Left renal cortex interstitium (tissue), 4 donors: ENCODE measurements at regions not wholly inside any gene's neighbourhood (a gene's known extent, or its start where the extent isn't known, plus 50 kb on each side); places are given as distances from the start of the nearest gene placed in this dataset.

ENCODE experiments used
- DNase-seq, 4 donors: peaks; one replicate each; pipeline ENCODE4 v3.0.0-alpha.2; 2013; ENCODE audit warnings: low read depth in 4 of 4, low spot score in 2 of 4, missing footprints in 1 of 4

- DNase-seq, result no peak
These were observed 100.1 kb upstream of the ASAP2 start for GRCh38 chr2:9106338-9107167.

- DNase-seq, result no peak
These were observed 100.8 kb upstream of the ASAP2 start for GRCh38 chr2:9105601-9106337.

GRCh38 chr2:9103663-9104277 lies 100.3 kb upstream of the MBOAT2 start:
- DNase-seq, result no peak

DNA sequence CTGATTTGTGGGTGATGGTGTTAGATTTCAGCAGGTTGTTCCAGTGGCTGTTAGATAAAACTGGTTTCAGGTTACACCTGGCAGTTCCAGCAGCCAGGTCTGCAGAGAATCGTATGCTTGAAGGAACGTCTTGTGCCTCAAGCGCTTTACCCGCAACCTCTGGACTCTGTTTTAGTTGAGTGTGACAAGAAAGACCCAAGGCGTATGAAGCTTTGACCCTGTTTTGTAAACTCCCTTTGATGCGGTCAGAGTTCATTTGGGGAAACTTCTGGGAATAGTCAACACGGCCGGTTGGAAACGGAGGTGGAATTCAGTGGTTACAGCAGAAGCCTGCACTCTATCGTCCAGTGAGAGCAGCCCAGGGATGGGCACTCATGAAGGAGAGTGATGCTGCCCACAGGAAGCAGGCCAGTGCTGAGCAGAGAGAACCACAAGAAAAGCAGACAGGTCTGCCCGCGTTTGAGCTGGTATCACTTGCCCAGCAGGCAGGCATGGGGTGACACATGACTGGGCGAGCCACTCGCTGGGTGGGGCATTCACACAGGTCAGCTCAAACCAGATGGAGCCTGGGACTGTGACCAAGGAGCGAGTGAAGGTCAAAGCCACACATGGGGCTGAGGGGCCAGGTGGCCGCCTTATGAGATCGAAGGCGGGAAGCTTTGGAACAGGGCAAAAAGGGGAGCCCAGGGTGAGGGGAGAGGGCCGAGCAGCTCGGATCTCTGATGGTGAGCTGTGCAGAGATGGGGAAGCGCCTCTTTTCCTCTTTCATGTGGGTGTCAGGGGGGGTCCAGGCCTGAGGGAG lies 99.6 kb upstream of the MBOAT2 start:
- no peak for DNase-seq

- no peak for DNase-seq
These were observed 98.4 kb upstream of the MBOAT2 start for GRCh38 chr2:9101763-9102425.

DNA sequence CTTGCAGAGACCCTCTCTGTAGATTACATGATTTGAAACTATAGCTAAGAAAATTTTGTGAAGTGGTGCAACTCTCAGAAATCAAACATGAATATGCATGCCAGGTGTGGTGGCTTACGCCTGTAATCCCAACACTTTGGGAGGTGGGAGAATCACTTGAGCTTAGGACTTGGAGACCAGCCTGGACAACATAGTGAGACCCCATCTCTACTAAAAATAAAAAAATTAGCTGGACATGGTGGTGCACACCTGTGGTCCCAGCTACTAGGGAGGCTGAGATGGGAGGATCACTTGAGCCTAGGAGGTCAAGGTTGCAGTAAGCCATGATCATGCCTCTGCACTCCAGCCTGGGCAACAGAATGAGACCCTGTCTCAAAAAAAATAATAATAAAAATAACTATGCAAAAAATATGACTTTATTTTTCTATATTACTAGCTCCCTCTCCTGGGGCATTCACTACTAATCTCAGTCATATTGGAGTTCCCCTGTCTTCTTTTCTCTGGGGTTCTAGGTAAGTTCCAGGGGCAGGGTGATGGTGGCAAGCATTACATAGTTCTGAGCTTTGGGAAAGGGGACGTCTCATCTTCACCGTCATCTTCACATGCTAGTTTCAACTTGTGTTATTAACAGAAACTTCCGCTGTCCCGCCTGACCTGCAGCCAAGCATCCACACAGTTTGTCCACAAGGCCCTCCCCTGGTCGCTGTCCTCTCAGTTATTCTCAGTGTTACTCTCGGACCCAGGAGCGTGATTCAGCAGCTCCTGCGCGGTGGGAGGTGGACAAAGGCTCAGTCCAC lies 96.8 kb upstream of the MBOAT2 start:
- no peak for DNase-seq

- no peak for DNase-seq
These were observed 95.9 kb upstream of the MBOAT2 start for GRCh38 chr2:9099341-9099751.

GRCh38 chr2:9097892-9098291 lies 94.4 kb upstream of the MBOAT2 start:
- DNase-seq, result no peak

DNA sequence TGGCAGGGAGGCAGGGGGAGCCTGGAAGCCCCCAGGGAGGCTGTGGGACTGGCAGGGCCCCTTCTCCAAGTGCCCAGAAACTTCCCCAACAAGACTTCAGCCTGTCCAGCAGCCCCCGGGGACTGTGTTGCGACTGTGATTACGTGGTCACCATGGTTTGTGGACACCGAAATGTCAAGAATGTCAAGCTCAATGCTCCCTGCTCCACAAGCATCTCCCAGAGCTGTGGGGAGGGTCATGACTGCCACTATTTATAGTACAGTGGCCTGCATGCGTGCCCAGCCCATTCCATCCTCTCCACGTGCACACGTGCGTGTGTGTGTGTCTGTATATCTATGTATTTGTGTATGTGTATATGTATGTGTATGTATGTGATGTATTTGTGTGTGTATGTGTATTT lies 93.8 kb upstream of the MBOAT2 start:
- no peak for DNase-seq

DNA sequence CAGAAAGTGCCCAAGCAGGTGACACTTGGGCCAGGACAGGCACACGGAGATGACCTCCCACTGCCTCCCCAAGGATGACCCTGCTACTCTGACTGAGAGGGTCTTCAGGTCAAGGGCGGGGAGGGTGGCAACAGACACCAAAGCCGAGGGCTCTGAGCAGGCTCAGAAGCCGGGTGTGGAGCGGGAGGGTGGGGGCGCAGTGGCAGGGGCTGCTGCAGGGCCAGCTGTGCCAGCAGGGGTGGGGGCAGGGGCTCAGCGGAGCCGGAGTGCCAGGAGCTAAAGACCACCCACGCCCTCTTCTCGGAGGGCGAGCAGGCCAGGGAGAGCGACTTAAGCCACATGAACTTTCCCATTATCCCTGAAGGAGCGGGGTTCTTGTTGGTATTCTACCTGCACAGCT lies 93.3 kb upstream of the MBOAT2 start:
- DNase-seq, result no peak

DNA sequence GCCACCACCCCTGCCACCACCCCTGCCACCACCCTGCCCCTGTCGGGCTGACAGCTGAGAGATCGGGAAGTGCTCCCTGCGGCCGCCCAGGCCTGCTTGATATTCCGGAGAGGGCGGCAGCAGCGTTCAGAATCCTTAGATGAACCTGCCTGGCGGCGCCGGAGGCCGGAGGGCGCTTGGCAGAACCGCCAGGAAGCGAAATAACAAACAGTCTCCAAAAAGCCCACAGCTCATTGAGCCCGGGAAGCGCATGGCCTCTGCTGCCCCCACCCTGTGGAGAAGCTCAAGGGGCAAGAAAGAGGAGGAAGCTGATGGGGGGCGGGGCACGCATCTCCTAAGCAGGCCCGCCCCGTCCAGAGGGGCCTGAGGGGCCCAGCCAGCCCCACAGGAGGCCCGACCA lies 92.2 kb upstream of the MBOAT2 start:
- DNase-seq, result no peak

DNA sequence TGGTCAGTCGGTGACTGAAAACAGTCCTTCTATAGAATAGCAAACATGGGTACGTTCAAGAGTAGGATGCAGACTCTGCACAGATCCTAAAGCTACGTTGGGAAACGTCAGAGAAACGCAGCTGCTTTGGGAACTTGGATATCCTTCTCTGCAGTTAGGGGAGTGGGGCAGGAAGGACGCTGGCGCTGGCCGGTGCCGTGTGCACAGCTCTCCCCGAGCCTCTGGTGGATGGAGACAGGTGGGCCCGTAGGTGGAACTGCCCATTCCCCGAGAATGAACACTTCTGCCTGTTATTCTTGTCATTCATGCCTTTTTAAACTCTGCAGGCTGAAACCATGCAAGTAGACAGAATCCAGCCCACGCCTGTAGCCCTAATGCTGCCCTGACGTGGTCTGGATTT lies 91.7 kb upstream of the MBOAT2 start:
- DNase-seq, result no peak

DNA sequence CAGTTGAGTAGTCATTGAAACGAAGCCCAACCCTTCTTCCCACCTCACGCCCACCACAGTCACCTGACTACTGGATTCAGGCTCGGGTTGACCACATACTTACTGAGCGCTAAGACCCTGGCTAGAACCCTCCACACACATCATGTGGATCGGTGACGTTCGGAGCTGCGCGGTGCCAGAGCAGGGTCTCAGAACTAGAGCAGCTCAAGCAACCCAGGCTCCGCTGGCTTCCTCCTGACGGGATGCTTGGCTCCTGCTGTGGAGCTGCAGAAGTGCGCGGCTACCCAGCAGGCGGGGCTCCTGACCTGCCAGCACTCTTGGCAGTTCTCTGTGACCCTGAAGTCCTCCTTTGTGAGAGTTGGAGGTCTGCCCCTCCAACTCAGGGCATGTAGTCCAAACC lies 90.6 kb upstream of the MBOAT2 start:
- no peak for DNase-seq

DNA sequence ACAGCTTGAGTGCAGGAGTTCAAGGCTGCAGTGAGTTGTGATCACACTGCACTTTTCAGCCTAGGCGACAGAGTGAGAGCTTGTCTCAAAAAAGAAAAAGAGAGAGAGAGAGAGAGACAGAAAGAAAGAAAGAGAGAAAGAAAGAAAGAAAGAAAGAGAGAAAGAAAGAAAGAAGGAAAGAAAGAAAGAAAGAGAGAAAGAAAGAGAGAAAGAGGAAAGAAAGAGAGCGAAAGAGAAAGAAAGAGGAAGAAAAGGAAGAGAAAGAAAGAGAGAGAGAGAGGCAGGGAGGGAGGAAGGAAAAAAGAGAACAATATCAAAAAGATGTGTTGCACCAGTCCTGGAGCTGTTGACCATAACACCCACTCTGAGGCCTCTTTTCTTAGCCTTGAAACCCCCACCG lies 89.8 kb upstream of the MBOAT2 start:
- no peak for DNase-seq

DNA sequence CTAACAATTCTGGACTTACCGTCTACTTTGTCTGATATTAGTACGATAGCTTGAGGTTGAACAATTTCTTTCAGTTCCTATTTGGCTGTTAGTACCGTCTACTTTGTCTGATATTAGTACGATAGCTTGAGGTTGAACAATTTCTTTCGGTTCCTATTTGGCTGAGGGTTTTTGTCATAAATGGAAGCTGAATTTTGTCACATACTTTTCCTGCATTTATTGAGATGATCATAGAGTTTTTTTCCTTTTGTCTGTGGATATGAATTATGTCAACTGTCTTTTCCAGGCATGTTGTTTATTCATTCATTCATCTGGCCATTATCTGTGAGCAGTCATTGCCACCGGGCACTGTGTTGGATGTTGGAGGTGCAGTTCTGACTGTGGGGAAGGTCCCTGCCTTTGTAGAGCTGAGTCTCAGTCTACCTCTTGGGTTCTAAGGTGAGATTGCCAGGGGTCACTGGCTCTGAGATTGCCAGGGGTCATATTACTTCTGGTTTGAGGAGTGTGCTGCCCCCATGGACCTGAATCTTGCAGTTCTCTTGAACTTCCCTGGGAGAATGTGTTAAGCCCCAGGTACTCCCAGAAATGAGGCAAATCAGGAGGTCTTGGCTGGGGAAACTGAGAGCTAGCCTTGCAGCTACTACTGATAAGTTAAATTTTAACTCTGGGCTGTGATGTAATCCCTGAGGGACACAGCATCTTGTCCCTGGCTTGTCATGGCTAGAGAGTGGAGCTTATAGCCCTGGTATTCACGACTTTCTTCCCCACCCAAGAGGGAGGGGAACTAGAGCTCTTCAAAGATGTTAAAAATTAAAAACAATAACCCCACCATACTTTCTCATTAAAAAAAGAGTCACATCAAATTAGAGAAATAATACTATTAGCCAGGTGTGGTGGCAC lies 89.1 kb upstream of the MBOAT2 start:
- no peak for DNase-seq

DNA sequence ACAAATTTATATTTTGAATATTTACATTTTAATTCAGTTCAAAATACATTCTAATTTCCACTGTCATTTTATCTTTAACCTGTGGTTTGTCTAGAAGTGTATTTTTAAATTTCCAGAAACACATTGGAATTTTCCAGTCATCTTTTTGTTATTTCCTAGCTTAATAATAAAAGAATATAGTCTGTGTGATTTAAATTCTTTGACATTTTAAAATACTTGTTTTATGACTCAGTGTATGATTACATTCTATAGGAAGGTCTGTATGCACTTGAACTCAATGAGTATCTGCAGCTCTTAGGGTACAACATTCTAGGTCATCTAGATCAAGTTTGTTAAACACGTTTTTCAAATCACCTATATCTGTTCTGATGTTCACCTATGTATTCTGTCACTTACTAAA lies 88.3 kb upstream of the MBOAT2 start:
- no peak for DNase-seq

- DNase-seq, result no peak
These were observed 86.3 kb upstream of the MBOAT2 start for GRCh38 chr2:9089831-9090230.

GRCh38 chr2:9087121-9087681 lies 83.7 kb upstream of the MBOAT2 start:
- no peak for DNase-seq
